Medulla oblongata (tissue), 1 donor: ENCODE measurements at regions not wholly inside any gene's neighbourhood (a gene's known extent, or its start where the extent isn't known, plus 50 kb on each side); places are given as distances from the start of the nearest gene placed in this dataset.

Experiments used
- DNase-seq: peaks from one replicate; pipeline ENCODE4 v3.0.0-alpha.2; 2015; ENCODE audit errors: extremely low spot score

- no peak for DNase-seq
These were observed 188.1 kb downstream of the IPO8 start for GRCh38 chr12:30507576-30507975.

DNA sequence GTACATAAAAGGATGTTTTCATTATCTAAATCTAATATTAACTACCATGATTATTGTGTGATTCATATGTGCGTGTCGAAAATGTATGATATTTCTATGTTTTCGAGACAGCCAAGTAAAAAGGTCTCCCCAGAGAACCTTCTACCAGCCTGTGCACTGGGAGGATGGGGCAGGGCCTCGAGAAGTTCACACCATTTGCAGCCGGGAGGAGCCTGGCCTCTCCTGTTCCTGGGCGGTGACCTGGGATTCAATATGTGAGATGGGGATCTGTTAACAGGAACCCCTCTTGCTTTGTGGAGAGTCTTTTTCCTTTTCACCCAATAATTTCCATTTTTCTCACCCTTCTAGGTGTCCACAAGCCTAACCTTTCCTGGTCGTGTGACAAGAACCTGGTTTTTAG is 189.3 kb downstream of the IPO8 start:
- no peak for DNase-seq

GRCh38 chr12:30501718-30502117 is 194.0 kb downstream of the IPO8 start:
- DNase-seq, result no peak

DNA sequence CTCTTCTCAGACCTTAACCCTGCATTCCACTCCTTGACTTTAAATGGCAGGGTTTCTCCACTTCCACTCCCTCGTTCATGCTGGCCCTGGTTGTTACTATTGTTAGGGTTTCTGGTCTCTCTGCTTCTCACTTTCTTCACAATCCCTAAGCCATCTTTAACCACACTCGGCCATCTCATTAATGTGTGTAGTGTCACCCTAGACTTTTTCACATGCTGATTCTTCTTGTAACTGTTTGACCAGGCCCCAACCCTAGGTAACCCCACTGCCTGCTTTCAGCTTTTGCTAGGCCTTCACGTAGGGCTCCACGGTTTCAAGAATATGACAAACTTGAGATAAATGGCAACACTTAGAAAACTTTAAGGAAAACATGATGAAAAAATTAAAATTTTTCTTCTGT is 195.1 kb downstream of the IPO8 start:
- DNase-seq, result no peak

- DNase-seq, result no peak
These were observed 210.3 kb downstream of the IPO8 start for GRCh38 chr12:30485230-30485890.

DNA sequence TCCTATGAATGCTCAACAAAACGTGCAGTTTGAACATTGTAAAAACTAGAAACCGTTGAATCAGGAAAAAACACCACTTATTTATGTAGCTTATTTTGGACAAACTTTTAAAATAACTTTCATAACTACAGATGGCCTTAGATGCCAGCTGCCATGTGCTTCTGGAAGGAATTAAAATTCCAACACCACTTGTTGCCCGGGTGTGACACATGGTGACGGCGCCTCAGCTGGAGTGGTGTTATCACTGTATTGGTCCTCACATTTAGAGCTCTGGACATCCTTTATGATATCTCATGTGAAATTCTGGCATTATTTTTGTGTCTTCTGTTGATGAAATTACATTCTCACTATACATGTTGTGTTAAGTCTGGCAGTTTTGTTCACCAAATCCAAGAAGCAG is 211.0 kb downstream of the IPO8 start:
- DNase-seq, result no peak

- DNase-seq, result no peak
These were observed 213.0 kb downstream of the IPO8 start for GRCh38 chr12:30482650-30483049.

GRCh38 chr12:30473274-30473673 is 222.4 kb downstream of the IPO8 start:
- DNase-seq, result no peak

DNA sequence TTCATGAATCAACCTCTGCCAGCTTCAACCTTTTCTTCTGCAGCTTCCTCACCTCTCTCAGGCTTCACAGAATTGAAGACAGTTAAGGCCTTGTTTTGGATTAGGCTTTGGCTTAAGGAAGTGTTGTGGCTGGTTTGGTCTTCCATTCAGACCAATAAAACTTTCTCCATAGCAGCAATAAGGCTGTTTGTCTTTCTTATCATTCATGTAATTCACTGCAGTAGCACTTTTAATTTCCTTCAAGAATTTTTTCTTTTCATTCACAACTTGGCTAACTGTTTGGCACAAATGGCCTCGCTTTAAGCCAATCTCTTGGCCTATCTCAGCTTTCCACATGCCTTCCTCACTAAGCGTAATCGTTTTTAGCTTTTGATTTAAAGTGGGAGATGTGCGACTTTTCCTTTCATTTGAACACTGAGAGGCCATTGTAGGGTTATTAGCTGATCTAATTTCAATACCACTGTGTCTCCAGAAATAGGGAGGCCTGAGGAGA is 229.5 kb downstream of the IPO8 start:
- no peak for DNase-seq

DNA sequence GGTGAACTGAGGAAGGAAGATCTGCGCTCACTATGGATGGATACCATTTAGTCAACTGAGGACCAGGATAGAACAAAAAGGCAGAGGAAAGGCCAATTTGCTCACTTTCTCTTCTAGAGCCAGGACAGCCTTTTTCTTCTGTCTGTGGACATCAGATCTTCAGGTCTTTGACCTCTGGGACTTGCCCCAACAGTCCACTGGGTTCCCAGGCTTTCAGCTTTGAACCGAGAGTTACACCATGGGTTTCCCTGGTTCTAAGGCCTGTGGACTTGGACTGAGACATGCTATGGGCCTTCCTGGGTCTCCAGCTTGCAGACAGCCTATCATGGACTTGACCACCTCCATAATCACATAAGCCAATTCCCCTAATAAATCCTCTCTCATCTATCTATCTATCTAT is 232.0 kb downstream of the IPO8 start:
- no peak for DNase-seq

DNA sequence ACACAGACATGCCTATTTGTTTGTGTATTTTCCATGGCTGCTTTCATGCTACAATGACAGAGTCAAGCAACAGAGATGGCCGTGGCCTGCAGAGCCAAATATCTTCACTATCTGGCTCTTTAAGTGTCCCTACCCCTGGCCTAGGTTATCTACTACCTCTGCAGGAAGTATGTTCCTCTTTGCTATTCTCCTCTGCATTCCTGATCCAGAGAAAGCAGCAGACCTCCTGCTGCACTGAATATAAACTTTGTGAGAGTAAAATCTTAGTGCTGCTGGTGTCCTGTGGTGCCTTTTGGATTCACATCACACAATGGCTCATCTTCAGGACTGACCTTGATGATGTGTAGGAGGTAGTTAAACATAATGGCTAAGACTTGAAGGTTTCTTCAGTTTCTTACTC is 233.4 kb downstream of the IPO8 start:
- no peak for DNase-seq

DNA sequence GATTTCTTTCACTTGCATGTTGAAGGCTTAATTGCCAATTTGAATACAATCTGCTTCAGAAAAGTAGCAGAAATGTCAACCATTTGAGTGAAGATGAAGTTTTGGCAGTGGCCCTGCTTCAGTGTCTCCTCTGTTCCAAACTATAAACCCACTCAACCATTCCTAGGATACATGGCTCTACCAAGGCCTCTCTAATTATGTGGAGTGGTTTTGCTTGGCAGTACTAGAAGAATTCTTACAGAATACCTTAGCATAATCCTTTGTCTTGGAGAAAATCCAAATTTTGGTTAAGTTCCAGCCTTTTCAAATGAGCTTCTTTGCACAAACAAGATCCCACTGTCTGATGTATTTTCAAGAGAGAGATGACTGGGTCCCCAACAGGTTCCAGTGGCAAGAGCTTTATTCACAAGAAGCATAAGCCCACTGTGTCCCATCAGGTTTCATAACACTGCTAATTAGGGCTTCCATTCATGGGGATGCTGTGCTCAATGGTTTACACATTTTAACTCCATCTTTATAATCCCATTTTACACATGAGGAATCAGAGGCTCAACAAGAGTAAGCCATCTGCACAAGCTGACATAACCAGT is 234.5 kb downstream of the IPO8 start:
- DNase-seq, result no peak

DNA sequence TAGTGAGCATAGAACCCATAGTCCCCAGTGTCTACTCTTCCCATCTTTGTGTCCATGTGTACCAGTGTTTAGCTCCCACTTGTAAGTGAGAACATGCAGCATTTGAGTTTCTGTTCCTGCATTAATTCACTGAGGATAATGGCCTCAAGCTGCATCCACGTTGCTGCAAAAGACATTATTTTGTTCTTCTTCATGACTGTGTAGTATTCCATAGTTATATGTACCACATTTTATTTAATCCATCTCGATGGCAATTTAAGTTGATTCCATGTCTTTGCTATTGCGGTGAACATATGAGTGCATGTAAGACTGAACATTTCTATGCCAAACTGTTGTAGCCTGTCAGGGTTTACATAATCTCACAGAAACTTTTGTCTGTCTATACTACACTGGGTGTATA is 237.2 kb downstream of the IPO8 start:
- no peak for DNase-seq

DNA sequence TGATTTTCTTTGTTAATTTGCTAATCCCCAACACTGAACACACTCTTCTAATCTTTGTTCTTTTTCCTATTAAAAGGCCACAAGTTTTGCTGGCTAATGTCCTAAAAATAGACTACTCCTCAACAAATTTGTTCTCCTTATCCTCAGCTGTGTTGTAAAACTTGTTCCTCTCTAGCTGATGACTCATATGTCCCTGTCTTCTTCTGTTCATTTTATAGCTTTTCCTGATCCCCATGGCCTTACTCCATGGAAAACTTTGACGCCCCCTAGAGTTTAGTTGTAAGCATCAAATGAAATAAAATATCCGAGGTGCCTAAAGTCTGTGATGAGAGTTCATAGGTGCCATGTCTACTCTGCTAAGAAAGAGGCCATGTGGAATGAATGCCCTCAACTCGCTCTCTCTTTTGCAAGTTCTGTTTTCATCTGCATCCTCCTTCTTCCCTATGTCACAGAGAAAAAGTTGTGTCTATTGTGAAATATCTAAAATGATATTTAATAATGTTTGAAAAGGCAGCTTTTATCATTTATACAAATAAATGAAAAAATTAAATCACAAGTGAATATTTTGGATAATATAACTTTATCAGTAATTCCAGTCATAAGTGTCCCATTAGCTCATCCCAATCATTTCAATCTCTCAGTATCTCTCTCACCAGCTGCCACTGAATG is 237.9 kb downstream of the IPO8 start:
- no peak for DNase-seq

GRCh38 chr12:30450872-30451271 is 244.8 kb downstream of the IPO8 start:
- no peak for DNase-seq

GRCh38 chr12:30450226-30450625 is 245.4 kb downstream of the IPO8 start:
- no peak for DNase-seq

GRCh38 chr12:30448038-30448437 is 247.6 kb downstream of the IPO8 start:
- no peak for DNase-seq

- DNase-seq, result no peak
These were observed 248.5 kb downstream of the IPO8 start for GRCh38 chr12:30447061-30447750.

DNA sequence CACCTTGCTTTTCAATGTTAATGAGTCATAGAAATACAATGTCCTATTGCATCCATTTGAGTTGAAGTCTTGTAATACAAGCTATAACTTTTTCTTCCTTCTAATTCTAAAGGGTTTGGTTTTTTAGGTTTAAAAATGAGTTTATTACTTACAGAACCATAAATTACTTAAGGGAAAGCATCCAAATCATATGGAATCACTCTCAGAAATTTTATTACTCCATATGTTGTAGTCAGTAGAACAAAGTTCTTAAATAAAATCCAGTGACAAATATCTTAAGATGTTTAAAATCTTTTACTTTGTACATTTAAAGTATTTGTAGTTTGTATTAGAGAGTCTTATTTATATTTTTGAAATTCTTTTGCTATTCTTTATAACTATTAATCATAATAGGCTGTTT is 253.2 kb downstream of the IPO8 start:
- no peak for DNase-seq

GRCh38 chr12:30440826-30441602 is 254.7 kb downstream of the IPO8 start:
- no peak for DNase-seq

DNA sequence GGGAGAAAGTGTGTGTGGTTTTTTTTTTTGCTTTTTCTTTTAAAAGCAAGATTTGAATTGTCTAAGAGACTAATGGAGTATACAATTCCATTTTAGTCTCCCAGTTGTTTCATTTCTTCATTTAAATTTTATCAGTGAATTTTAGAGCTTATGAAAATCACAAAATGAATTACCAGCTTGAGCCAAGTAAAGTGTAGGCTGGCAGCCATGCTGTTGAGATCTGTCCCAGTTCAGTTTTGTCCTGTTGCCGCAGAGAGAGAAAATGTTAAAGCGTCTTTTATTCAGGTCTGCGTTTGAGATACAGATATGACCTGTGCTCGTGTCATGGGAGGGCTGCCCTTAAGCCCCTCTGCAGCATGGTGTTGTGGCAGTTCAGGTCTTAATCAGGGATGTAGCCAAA is 256.5 kb downstream of the IPO8 start:
- DNase-seq, result no peak

DNA sequence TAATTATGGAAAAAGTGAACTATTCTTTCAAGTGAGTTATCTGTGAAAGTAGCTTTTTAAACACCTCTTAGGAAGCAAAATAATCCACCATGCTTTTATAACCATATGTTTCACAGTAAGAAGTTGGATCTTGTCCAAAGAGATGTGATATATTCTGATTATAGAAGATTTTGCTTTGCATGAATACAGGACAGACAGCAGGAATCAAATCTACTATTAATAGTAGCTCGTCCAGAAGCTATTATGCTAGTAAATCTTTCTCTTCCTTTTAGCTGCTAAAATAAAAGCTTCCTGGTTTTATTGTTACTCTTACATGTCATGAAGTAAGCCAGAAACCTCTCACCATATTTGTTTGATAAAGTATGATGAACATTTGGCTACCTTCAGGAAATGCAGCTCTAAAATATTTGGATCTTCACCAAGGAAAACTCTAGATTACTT is 257.0 kb downstream of the IPO8 start:
- DNase-seq, result no peak
